ENCODE measurements at regions not wholly inside any gene's neighbourhood (a gene's known extent, or its start where the extent isn't known, plus 50 kb on each side); places are given as distances from the start of the nearest gene placed in this dataset.

GRCh38 chr4:89563431-89563830 lies 255.8 kb upstream of the GPRIN3 start:
- H4K20me1 ChIP-seq (replicated peaks; ENCODE audit: control insufficient read depth, extremely low read depth, insufficient read depth, low read length), result no peaks in the 10 kb centered on the region
- H3K9me3 ChIP-seq (replicated peaks; ENCODE audit: control insufficient read depth, insufficient read depth, low read length), result no peaks in the 10 kb centered on the region
- H3K79me2 ChIP-seq (ENCODE audit: control insufficient read depth, insufficient read depth, low read length), result no peaks in the 10 kb centered on the region
- no peak for DNase-seq (ENCODE audit: low read depth, low spot score)
- CTCF ChIA-PET, result no interaction called here
- H3K36me3 ChIP-seq (ENCODE audit: control insufficient read depth in 2 of 2, extremely low read depth in 1 of 2, insufficient read depth in 2 of 2, low read length in 2 of 2), result no peaks in the 10 kb centered on the region
- H2AFZ ChIP-seq (ENCODE audit: low read depth, low read length), result peak overlapping the region; percentile 11
- intact Hi-C loops (cut with micrococcal nuclease), result no loop called here
- H3K27me3 ChIP-seq (ENCODE audit: control insufficient read depth in 2 of 2, insufficient read depth in 2 of 2, low read length in 2 of 2), result no peaks in the 10 kb centered on the region
- H3K27ac ChIP-seq (ENCODE audit: insufficient read depth, low read depth, low read length), result no peak overlapping the region
- H3K9me1 ChIP-seq (replicated peaks; ENCODE audit: control insufficient read depth, extremely low read depth, insufficient read depth, low read length), result no peaks in the 10 kb centered on the region
- no TSS peak for BruUV-seq (replicated peaks)
- FAIRE-seq, result no peak
- no peak overlapping the region for H3K4me2 ChIP-seq (ENCODE audit: insufficient read depth, low read length)
- H3K9ac ChIP-seq (replicated peaks; ENCODE audit: extremely low read depth, insufficient read depth, low read length), result no peak overlapping the region
- no peak overlapping the region for H3K4me3 ChIP-seq (replicated peaks in 1 of 3; ENCODE audit: insufficient read depth in 1 of 3, low read depth in 1 of 3, low read length in 3 of 3)
- POLR2A ChIA-PET, result no interaction called here
- no peak for TF ChIP-seq MAX (IDR thresholded peaks at IDR 0.05; ENCODE audit: insufficient read depth, insufficient read length)
- TF ChIP-seq MYC (IDR thresholded peaks at IDR 0.05; ENCODE audit: low read depth, low read length), result no peak
- no peak for TF ChIP-seq EZH2 (IDR thresholded peaks at IDR 0.05; ENCODE audit: borderline replicate concordance, low read depth, low read length, severe bottlenecking)
- TF ChIP-seq JUN (IDR thresholded peaks at IDR 0.05; ENCODE audit: borderline replicate concordance, insufficient read depth, insufficient read length, low read depth), result no peak
- no peak for TF ChIP-seq CTCF (IDR thresholded peaks at IDR 0.05; ENCODE audit: extremely low read depth in 1 of 2, insufficient read depth in 1 of 2, low read depth in 1 of 2, low read length in 2 of 2)
- TF ChIP-seq POLR2AphosphoS5 (IDR thresholded peaks at IDR 0.05; ENCODE audit: insufficient read depth, low read depth, low read length), result no peak
- no peak for TF ChIP-seq FOS (IDR thresholded peaks at IDR 0.05; ENCODE audit: borderline replicate concordance, insufficient read depth, low read length)
- TF ChIP-seq GATA2 (IDR thresholded peaks at IDR 0.05; ENCODE audit: insufficient read depth, insufficient read length, low read depth, low read length), result no peak
- TF ChIP-seq POLR2A (IDR thresholded peaks at IDR 0.05; ENCODE audit: low read depth, low read length), result no peak
- dilution Hi-C loops (cut with MboI; ENCODE audit: extremely low pct_ligation_motif_present, low sequenced_read_pairs), result no loop called here
- H3K4me1 ChIP-seq (ENCODE audit: control insufficient read depth, extremely low read depth, insufficient read depth, low read length), result no peaks in the 10 kb centered on the region
